GM12874 (cell line): ENCODE measurements at regions not wholly inside any gene's neighbourhood (a gene's known extent, or its start where the extent isn't known, plus 50 kb on each side); places are given as distances from the start of the nearest gene placed in this dataset.

ENCODE experiments used
- CTCF ChIP-seq: IDR thresholded peaks from 2 replicates; pipeline ENCODE4 v1.5.1; 2011; ENCODE audit warnings: low read depth, mild to moderate bottlenecking, control low read depth, low read length, moderate library complexity; ENCODE audit not compliant: insufficient read depth

GRCh38 chr14:76961631-76962302, 66.7 kb downstream of the IRF2BPL start:
- TF ChIP-seq CTCF = no peak

GRCh38 chr14:76958980-76959710, 69.4 kb downstream of the IRF2BPL start:
- no peak for TF ChIP-seq CTCF

- no peak for TF ChIP-seq CTCF
Measured at GRCh38 chr14:76958020-76958979, 70.2 kb downstream of the IRF2BPL start.

- no peak for TF ChIP-seq CTCF
Measured at GRCh38 chr14:76957224-76957891, 71.2 kb downstream of the IRF2BPL start.

GRCh38 chr14:76956316-76957090, 72.0 kb downstream of the IRF2BPL start:
- TF ChIP-seq CTCF = no peak

- TF ChIP-seq CTCF = no peak
Measured at GRCh38 chr14:76955575-76956315, 72.8 kb downstream of the IRF2BPL start.
